ENCODE measurements at regions not wholly inside any gene's neighbourhood (a gene's known extent, or its start where the extent isn't known, plus 50 kb on each side); places are given as distances from the start of the nearest gene placed in this dataset.
A peak's percentile ranks its signal among the peaks of the same experiment; 100 is the strongest.

GRCh38 chr1:5751163-5751540, 241.1 kb downstream of the NPHP4 start:
- no peaks in the 10 kb centered on the region for H3K36me3 ChIP-seq (ENCODE audit: insufficient read depth, low read length)
- no peaks in the 10 kb centered on the region for H4K20me1 ChIP-seq (ENCODE audit: insufficient read depth, low read length)
- no peaks in the 10 kb centered on the region for H3K9me3 ChIP-seq (ENCODE audit: low read depth, low read length)
- no peaks in the 10 kb centered on the region for H3K27me3 ChIP-seq (ENCODE audit: insufficient read depth, low read length)
- no peaks in the 10 kb centered on the region for H3K79me2 ChIP-seq (ENCODE audit: insufficient read depth, low read length)
- H3K4me3 ChIP-seq (ENCODE audit: insufficient read depth, low read length) = no peak overlapping the region
- H3K4me1 ChIP-seq (ENCODE audit: insufficient read depth, low read length) = no peaks in the 10 kb centered on the region
- H3K27ac ChIP-seq (ENCODE audit: low read depth, low read length) = no peak overlapping the region
- H3K4me2 ChIP-seq (ENCODE audit: insufficient read depth, low read length) = no peak overlapping the region
- no peak overlapping the region for H2AFZ ChIP-seq (ENCODE audit: low read length)
- TF ChIP-seq, protein P1, sequence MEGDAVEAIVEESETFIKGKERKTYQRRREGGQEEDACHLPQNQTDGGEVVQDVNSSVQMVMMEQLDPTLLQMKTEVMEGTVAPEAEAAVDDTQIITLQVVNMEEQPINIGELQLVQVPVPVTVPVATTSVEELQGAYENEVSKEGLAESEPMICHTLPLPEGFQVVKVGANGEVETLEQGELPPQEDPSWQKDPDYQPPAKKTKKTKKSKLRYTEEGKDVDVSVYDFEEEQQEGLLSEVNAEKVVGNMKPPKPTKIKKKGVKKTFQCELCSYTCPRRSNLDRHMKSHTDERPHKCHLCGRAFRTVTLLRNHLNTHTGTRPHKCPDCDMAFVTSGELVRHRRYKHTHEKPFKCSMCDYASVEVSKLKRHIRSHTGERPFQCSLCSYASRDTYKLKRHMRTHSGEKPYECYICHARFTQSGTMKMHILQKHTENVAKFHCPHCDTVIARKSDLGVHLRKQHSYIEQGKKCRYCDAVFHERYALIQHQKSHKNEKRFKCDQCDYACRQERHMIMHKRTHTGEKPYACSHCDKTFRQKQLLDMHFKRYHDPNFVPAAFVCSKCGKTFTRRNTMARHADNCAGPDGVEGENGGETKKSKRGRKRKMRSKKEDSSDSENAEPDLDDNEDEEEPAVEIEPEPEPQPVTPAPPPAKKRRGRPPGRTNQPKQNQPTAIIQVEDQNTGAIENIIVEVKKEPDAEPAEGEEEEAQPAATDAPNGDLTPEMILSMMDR (IDR thresholded peaks at IDR 0.05; ENCODE audit: extremely low read depth, low read depth, low read length) = no peak
- DNase-seq (ENCODE audit: insufficient read length, low spot score, missing footprints) = peak; percentile 37

- H3K36me3 ChIP-seq (ENCODE audit: insufficient read depth, low read length) = no peaks in the 10 kb centered on the region
- no peak overlapping the region for H3K27ac ChIP-seq (ENCODE audit: low read depth, low read length)
- H3K79me2 ChIP-seq (ENCODE audit: insufficient read depth, low read length) = no peaks in the 10 kb centered on the region
- H4K20me1 ChIP-seq (ENCODE audit: insufficient read depth, low read length) = no peaks in the 10 kb centered on the region
- H3K4me3 ChIP-seq (ENCODE audit: insufficient read depth, low read length) = no peak overlapping the region
- no peak overlapping the region for H2AFZ ChIP-seq (ENCODE audit: low read length)
- peak; percentile 37 for DNase-seq (ENCODE audit: insufficient read length, low spot score, missing footprints)
- TF ChIP-seq, protein P1 (IDR thresholded peaks at IDR 0.05; ENCODE audit: extremely low read depth, low read depth, low read length) = no peak
- no peaks in the 10 kb centered on the region for H3K4me1 ChIP-seq (ENCODE audit: insufficient read depth, low read length)
- no peaks in the 10 kb centered on the region for H3K9me3 ChIP-seq (ENCODE audit: low read depth, low read length)
- H3K4me2 ChIP-seq (ENCODE audit: insufficient read depth, low read length) = no peak overlapping the region
- H3K27me3 ChIP-seq (ENCODE audit: insufficient read depth, low read length) = no peaks in the 10 kb centered on the region
Measured at GRCh38 chr1:5750186-5751162, 241.8 kb downstream of the NPHP4 start.

DNA sequence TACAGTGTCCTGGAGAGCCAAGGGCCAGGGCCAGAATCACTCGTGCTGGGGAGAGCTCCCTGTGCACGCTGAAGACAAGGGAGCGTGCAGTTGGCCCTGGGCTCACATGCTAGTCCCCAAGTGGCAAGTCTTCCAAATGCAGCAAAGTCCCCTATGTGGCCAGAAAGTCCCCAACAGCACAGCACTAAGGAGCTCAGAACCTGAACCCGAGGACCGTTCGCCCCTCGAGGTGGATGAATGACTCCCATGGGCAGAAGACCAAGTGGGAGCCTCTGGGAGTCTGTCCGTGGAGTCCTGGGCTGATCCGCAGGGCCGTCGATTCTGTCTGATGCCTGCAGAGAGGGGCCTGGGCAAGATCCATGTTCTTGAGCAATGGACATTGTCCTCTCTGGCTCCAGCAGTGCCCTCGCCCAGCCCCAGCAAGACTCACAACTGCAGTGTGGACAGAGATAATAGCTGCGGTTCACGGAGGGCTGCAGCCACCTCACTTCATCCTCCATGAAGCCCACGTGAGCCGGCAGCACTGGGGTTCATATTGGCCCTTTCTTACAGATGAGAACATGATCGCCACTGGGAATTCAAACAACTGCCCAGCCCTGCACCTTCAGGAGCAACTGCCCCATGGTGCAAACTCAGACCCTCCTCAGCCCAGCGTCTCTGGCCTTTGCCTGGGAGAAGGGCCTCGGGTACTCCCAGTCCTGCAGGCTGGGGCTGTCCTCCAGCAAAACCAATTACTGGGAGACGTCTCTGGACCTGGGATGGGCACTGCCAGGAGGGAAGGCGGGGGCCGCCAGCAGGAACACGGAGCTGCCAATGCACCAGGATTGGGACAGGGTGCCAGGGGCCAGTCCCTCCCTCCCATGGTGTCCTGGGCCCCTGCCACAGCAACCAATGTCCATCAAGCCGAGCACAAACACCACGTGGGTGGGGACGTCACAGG, 243.7 kb downstream of the NPHP4 start:
- no peak overlapping the region for H3K4me2 ChIP-seq (ENCODE audit: insufficient read depth, low read length)
- H3K79me2 ChIP-seq (ENCODE audit: insufficient read depth, low read length) = no peaks in the 10 kb centered on the region
- no peaks in the 10 kb centered on the region for H3K9me3 ChIP-seq (ENCODE audit: low read depth, low read length)
- no peaks in the 10 kb centered on the region for H4K20me1 ChIP-seq (ENCODE audit: insufficient read depth, low read length)
- H2AFZ ChIP-seq (ENCODE audit: low read length) = no peak overlapping the region
- TF ChIP-seq, protein P1 (IDR thresholded peaks at IDR 0.05; ENCODE audit: extremely low read depth, low read depth, low read length) = no peak
- no peaks in the 10 kb centered on the region for H3K4me1 ChIP-seq (ENCODE audit: insufficient read depth, low read length)
- peak; percentile 17 for DNase-seq (ENCODE audit: insufficient read length, low spot score, missing footprints)
- no peak overlapping the region for H3K27ac ChIP-seq (ENCODE audit: low read depth, low read length)
- no peaks in the 10 kb centered on the region for H3K36me3 ChIP-seq (ENCODE audit: insufficient read depth, low read length)
- no peaks in the 10 kb centered on the region for H3K27me3 ChIP-seq (ENCODE audit: insufficient read depth, low read length)
- no peak overlapping the region for H3K4me3 ChIP-seq (ENCODE audit: insufficient read depth, low read length)
